ENCODE measurements at regions not wholly inside any gene's neighbourhood (a gene's known extent, or its start where the extent isn't known, plus 50 kb on each side); places are given as distances from the start of the nearest gene placed in this dataset.
"Not testable (repeated sequence)": the region's sequence is repeated elsewhere in the genome, so short reads cannot be mapped to it uniquely, and the experiment has no call there.

- not testable (repeated sequence) for TF ChIP-seq POLR2A (IDR thresholded peaks at IDR 0.05; ENCODE audit: low read length); TFCP2L1 (CRISPR knock-in tag; IDR thresholded peaks at IDR 0.05); ESRRA (IDR thresholded peaks at IDR 0.05; ENCODE audit: borderline replicate concordance, low read length); BCL3 (IDR thresholded peaks at IDR 0.05); RAD21 (conservative IDR thresholded peaks at IDR 0.05 in 1 of 2, IDR thresholded peaks at IDR 0.05 in 1 of 2); EP300 (IDR thresholded peaks at IDR 0.05); JUNB (IDR thresholded peaks at IDR 0.05)
- TF ChIP-seq, protein P1, sequence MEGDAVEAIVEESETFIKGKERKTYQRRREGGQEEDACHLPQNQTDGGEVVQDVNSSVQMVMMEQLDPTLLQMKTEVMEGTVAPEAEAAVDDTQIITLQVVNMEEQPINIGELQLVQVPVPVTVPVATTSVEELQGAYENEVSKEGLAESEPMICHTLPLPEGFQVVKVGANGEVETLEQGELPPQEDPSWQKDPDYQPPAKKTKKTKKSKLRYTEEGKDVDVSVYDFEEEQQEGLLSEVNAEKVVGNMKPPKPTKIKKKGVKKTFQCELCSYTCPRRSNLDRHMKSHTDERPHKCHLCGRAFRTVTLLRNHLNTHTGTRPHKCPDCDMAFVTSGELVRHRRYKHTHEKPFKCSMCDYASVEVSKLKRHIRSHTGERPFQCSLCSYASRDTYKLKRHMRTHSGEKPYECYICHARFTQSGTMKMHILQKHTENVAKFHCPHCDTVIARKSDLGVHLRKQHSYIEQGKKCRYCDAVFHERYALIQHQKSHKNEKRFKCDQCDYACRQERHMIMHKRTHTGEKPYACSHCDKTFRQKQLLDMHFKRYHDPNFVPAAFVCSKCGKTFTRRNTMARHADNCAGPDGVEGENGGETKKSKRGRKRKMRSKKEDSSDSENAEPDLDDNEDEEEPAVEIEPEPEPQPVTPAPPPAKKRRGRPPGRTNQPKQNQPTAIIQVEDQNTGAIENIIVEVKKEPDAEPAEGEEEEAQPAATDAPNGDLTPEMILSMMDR (IDR thresholded peaks at IDR 0.05), result not testable (repeated sequence)
Measured at GRCh38 chr21:9621121-9621793, 900.1 kb upstream of the TPTE start.
